Stomach (tissue), 4 donors: ENCODE measurements at regions not wholly inside any gene's neighbourhood (a gene's known extent, or its start where the extent isn't known, plus 50 kb on each side); places are given as distances from the start of the nearest gene placed in this dataset.

Experiments
- CTCF ChIP-seq, 7 experiments: fragments of 450-650 bp in 4 of 7; fragments of 200-600 bp in 3 of 7; sonication (generic) in 3 of 7; IDR thresholded peaks; one replicate each; pipeline ENCODE4 v1.5.1; 2016 to 2019; ENCODE audit warnings: antibody characterized with exemption in 7 of 7, control low read depth in 2 of 7, mild to moderate bottlenecking in 1 of 7
- EP300 ChIP-seq: sonication (generic); formaldehyde crosslinking; IDR thresholded peaks from one replicate; pipeline ENCODE4 v1.6.1; 2017; ENCODE audit warnings: antibody characterized with exemption
- POLR2A ChIP-seq, 4 donors: fragments of 450-650 bp; IDR thresholded peaks; one replicate each; pipeline ENCODE4 v1.6.1; 2016; ENCODE audit warnings: antibody characterized with exemption in 4 of 4, control low read depth in 2 of 4, mild to moderate bottlenecking in 1 of 4, moderate library complexity in 1 of 4

DNA sequence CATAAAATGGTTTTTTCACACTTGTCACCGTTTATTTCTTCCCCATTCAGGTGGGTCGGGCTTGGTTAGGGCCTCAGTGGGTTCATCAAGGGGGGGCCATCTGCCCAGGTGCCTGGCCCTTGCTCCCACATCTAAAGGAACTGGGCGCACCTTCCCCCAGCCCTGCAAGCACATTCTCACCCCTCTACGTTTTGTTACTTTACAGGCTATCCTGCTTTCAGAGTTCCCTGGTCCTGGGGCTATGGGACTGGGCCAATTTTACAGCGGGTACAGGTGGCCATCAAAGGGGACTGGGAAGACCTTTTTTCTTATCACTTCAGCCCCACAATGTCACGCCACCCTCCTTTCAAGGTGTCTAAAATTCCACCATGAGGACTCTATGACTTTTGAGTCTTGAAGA lies 71.8 kb upstream of the HAAO start:
- TF ChIP-seq CTCF (IDR thresholded peaks at IDR 0.05) = no peak
- TF ChIP-seq POLR2A (IDR thresholded peaks at IDR 0.05) = no peak
- TF ChIP-seq EP300 = no peak
